ENCODE measurements at regions not wholly inside any gene's neighbourhood (a gene's known extent, or its start where the extent isn't known, plus 50 kb on each side); places are given as distances from the start of the nearest gene placed in this dataset.

GRCh38 chr16:49150341-49150740 lies 131.3 kb downstream of the CBLN1 start:
- TF ChIP-seq, protein P1, sequence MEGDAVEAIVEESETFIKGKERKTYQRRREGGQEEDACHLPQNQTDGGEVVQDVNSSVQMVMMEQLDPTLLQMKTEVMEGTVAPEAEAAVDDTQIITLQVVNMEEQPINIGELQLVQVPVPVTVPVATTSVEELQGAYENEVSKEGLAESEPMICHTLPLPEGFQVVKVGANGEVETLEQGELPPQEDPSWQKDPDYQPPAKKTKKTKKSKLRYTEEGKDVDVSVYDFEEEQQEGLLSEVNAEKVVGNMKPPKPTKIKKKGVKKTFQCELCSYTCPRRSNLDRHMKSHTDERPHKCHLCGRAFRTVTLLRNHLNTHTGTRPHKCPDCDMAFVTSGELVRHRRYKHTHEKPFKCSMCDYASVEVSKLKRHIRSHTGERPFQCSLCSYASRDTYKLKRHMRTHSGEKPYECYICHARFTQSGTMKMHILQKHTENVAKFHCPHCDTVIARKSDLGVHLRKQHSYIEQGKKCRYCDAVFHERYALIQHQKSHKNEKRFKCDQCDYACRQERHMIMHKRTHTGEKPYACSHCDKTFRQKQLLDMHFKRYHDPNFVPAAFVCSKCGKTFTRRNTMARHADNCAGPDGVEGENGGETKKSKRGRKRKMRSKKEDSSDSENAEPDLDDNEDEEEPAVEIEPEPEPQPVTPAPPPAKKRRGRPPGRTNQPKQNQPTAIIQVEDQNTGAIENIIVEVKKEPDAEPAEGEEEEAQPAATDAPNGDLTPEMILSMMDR (IDR thresholded peaks at IDR 0.05) = no peak
- TF ChIP-seq POLR2AphosphoS5 (IDR thresholded peaks at IDR 0.05) = no peak
